HL-60 (cell line): ENCODE measurements at regions not wholly inside any gene's neighbourhood (a gene's known extent, or its start where the extent isn't known, plus 50 kb on each side); places are given as distances from the start of the nearest gene placed in this dataset.
"Not testable (repeated sequence)": the region's sequence is repeated elsewhere in the genome, so short reads cannot be mapped to it uniquely, and the experiment has no call there.

Experiments used
- GABPA ChIP-seq: IDR thresholded peaks from 2 replicates; pipeline ENCODE4 v1.6.1; 2012; ENCODE audit warnings: low read depth
- POLR2AphosphoS5 ChIP-seq: IDR thresholded peaks from 2 replicates; pipeline ENCODE4 v1.6.1; 2012; ENCODE audit warnings: low read depth
- SPI1 ChIP-seq: IDR thresholded peaks from 2 replicates; pipeline ENCODE4 v1.6.1; 2012; ENCODE audit warnings: low read depth, mild to moderate bottlenecking, borderline replicate concordance
- TF ChIP-seq, protein P1 (sequence below): IDR thresholded peaks from one replicate; pipeline ENCODE4 v1.5.1; 2011; ENCODE audit warnings: low read length, control low read depth, inconsistent platforms; ENCODE audit not compliant: insufficient read depth
- TF ChIP-seq, protein P2 (sequence below): IDR thresholded peaks from 2 replicates; pipeline ENCODE4 v1.6.1; 2012; ENCODE audit warnings: low read depth; ENCODE audit not compliant: insufficient replicate concordance

- TF ChIP-seq, protein P1, sequence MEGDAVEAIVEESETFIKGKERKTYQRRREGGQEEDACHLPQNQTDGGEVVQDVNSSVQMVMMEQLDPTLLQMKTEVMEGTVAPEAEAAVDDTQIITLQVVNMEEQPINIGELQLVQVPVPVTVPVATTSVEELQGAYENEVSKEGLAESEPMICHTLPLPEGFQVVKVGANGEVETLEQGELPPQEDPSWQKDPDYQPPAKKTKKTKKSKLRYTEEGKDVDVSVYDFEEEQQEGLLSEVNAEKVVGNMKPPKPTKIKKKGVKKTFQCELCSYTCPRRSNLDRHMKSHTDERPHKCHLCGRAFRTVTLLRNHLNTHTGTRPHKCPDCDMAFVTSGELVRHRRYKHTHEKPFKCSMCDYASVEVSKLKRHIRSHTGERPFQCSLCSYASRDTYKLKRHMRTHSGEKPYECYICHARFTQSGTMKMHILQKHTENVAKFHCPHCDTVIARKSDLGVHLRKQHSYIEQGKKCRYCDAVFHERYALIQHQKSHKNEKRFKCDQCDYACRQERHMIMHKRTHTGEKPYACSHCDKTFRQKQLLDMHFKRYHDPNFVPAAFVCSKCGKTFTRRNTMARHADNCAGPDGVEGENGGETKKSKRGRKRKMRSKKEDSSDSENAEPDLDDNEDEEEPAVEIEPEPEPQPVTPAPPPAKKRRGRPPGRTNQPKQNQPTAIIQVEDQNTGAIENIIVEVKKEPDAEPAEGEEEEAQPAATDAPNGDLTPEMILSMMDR: not testable (repeated sequence)
- not testable (repeated sequence) for TF ChIP-seq POLR2AphosphoS5, GABPA, SPI1
- TF ChIP-seq, protein P2, sequence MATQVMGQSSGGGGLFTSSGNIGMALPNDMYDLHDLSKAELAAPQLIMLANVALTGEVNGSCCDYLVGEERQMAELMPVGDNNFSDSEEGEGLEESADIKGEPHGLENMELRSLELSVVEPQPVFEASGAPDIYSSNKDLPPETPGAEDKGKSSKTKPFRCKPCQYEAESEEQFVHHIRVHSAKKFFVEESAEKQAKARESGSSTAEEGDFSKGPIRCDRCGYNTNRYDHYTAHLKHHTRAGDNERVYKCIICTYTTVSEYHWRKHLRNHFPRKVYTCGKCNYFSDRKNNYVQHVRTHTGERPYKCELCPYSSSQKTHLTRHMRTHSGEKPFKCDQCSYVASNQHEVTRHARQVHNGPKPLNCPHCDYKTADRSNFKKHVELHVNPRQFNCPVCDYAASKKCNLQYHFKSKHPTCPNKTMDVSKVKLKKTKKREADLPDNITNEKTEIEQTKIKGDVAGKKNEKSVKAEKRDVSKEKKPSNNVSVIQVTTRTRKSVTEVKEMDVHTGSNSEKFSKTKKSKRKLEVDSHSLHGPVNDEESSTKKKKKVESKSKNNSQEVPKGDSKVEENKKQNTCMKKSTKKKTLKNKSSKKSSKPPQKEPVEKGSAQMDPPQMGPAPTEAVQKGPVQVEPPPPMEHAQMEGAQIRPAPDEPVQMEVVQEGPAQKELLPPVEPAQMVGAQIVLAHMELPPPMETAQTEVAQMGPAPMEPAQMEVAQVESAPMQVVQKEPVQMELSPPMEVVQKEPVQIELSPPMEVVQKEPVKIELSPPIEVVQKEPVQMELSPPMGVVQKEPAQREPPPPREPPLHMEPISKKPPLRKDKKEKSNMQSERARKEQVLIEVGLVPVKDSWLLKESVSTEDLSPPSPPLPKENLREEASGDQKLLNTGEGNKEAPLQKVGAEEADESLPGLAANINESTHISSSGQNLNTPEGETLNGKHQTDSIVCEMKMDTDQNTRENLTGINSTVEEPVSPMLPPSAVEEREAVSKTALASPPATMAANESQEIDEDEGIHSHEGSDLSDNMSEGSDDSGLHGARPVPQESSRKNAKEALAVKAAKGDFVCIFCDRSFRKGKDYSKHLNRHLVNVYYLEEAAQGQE: not testable (repeated sequence)
Observed at GRCh38 chr14:34079643-34080042, 128.8 kb upstream of the EGLN3 start.
